K562 (cell line): ENCODE measurements at regions not wholly inside any gene's neighbourhood (a gene's known extent, or its start where the extent isn't known, plus 50 kb on each side); places are given as distances from the start of the nearest gene placed in this dataset.

Experiments
- ATAC-seq: fragments of 200-7000 bp; cut with Tn5 transposase; 3 replicates; pipeline ENCODE4 v1.9.1; 2020; ENCODE audit warnings: moderate library complexity
- BruUV-seq: library from RNA; stranded (reverse); fragments of 400-500 nt; replicated peaks from 2 replicates; lab custom pipeline; 2021; lab: Mats Ljungman, UMichigan
- CTCF ChIA-PET: fragments of 300-600 bp; formaldehyde crosslinking; extraction: SDS; loops from one replicate; lab custom pipeline; 2021; ENCODE audit warnings: low intra/inter-chr PET ratio; lab: Yijun Ruan, JAX
- POLR2A ChIA-PET: fragments of 300-600, 350-650 bp; sonication (Branson Sonifier 250); formaldehyde crosslinking; extraction: SDS; loops from one replicate; lab custom pipeline; 2021; ENCODE audit warnings: antibody characterized with exemption, inconsistent platforms; lab: Yijun Ruan, JAX
- DNase-seq, 4 experiments: peaks; one replicate each; pipeline versions ENCODE4 v3.0.0 to v3.0.0-alpha.2; 2011 to 2018; ENCODE audit warnings: low spot score in 3 of 4, mixed read lengths in 3 of 4; ENCODE audit errors: extremely low read depth in 1 of 4
- FAIRE-seq: peaks from 2 replicates; lab custom pipeline; 2011; peaks lifted over from hg19 to GRCh38; lab: Jason Lieb, UNC
- H2AFZ ChIP-seq: 2 replicates; pipeline ENCODE4 v1.6.0; 2011; ENCODE audit warnings: low read depth, low read length, control low read depth, inconsistent platforms
- H3K27ac ChIP-seq: fragments of 200-600 bp; 3 replicates; pipeline ENCODE4 v1.8.0; 2011; ENCODE audit warnings: low read depth, mild to moderate bottlenecking, control low read depth, inconsistent platforms, low read length, moderate library complexity, mixed read lengths; ENCODE audit errors: extremely low read depth
- H3K27me3 ChIP-seq, 2 experiments: fragments of 300-600 bp in 1 of 2; 2 replicates in 1 of 2; 3 replicates in 1 of 2; pipeline versions ENCODE4 v1.6.0 to v1.8.0; 2011; ENCODE audit warnings: inconsistent platforms in 2 of 2, low read length in 2 of 2, mild to moderate bottlenecking in 1 of 2, mixed read lengths in 1 of 2, moderate library complexity in 1 of 2; ENCODE audit not compliant: control insufficient read depth in 2 of 2, insufficient read depth in 2 of 2
- H3K36me3 ChIP-seq: fragments of 300-600 bp; 3 replicates; pipeline ENCODE4 v1.8.0; 2011; ENCODE audit warnings: mild to moderate bottlenecking, low read length, inconsistent platforms; ENCODE audit not compliant: control insufficient read depth, insufficient read depth
- H3K4me1 ChIP-seq, 2 experiments: fragments of 200-600 bp in 1 of 2; replicated peaks in 1 of 2; 2 replicates in 1 of 2; 3 replicates in 1 of 2; pipeline versions ENCODE4 v1.5.1 to v1.8.0; 2011; ENCODE audit warnings: inconsistent platforms in 2 of 2, low read length in 2 of 2, mild to moderate bottlenecking in 1 of 2, mixed read lengths in 1 of 2, moderate library complexity in 1 of 2; ENCODE audit not compliant: control insufficient read depth in 2 of 2, insufficient read depth in 2 of 2
- H3K4me2 ChIP-seq: 2 replicates; pipeline ENCODE4 v1.6.1; 2011; ENCODE audit warnings: low read length, control low read depth, inconsistent platforms, mixed read lengths; ENCODE audit not compliant: insufficient read depth
- H3K4me3 ChIP-seq: fragments of 200-600 bp; sonication (generic), shearing (Covaris generic); 2 replicates; pipeline ENCODE4 v1.5.1; 2016; ENCODE audit warnings: control low read depth, inconsistent platforms
- H3K79me2 ChIP-seq: fragments of 200-600 bp; 3 replicates; pipeline ENCODE4 v1.8.0; 2011; ENCODE audit warnings: low read length, inconsistent platforms; ENCODE audit not compliant: control insufficient read depth, insufficient read depth
- H3K9ac ChIP-seq, 2 experiments: 2 replicates each; pipeline versions ENCODE4 v1.6.0 to v1.6.1; 2011; ENCODE audit warnings: low read depth in 2 of 2, low read length in 2 of 2, control low read depth in 1 of 2, inconsistent platforms in 1 of 2, mild to moderate bottlenecking in 1 of 2, mixed read lengths in 1 of 2; ENCODE audit not compliant: insufficient read depth in 1 of 2
- H3K9me1 ChIP-seq: one replicate; pipeline ENCODE4 v1.6.0; 2011; ENCODE audit warnings: inconsistent platforms, mild to moderate bottlenecking, low read length, moderate library complexity; ENCODE audit not compliant: control insufficient read depth, insufficient read depth
- H3K9me3 ChIP-seq: replicated peaks from 2 replicates; pipeline ENCODE4 v1.5.1; 2011; ENCODE audit warnings: low read depth, low read length, inconsistent platforms; ENCODE audit not compliant: control insufficient read depth, insufficient read depth
- H4K20me1 ChIP-seq: replicated peaks from 2 replicates; pipeline ENCODE4 v1.6.1; 2011; ENCODE audit warnings: low read length, inconsistent platforms, mixed read lengths; ENCODE audit not compliant: control insufficient read depth, insufficient read depth
- CBX8 ChIP-seq: fragments of 200-600 bp; sonication (generic); IDR thresholded peaks from 2 replicates; pipeline ENCODE4 v1.6.1; 2012; ENCODE audit warnings: borderline replicate concordance, mixed run types, low read depth, mild to moderate bottlenecking, moderate library complexity, mixed read lengths, low read length, control low read depth, inconsistent platforms; ENCODE audit not compliant: poor library complexity, severe bottlenecking; ENCODE audit errors: extremely low read depth
- E2F1 ChIP-seq: sonication (generic); formaldehyde crosslinking; IDR thresholded peaks from 2 replicates; pipeline ENCODE4 v1.8.1; 2023; ENCODE audit warnings: mild to moderate bottlenecking, missing genetic modification reagents, moderate library complexity
- ELF4 ChIP-seq: fragments of 450-650 bp; formaldehyde crosslinking; IDR thresholded peaks from 2 replicates; pipeline ENCODE4 v1.4.0; 2022; ENCODE audit warnings: missing genetic modification characterization
- GABPB2 ChIP-seq: fragments of 250-450 bp; sonication (Bioruptor Pico); conservative IDR thresholded peaks from 2 replicates; pipeline ENCODE4 v1.5.1; 2021; ENCODE audit warnings: mild to moderate bottlenecking
- HMGN3 ChIP-seq: IDR thresholded peaks from 2 replicates; pipeline ENCODE4 v1.6.1; 2011; ENCODE audit warnings: borderline replicate concordance, low read depth, mild to moderate bottlenecking, mixed read lengths, low read length; ENCODE audit not compliant: insufficient read length; ENCODE audit errors: extremely low read depth
- NR3C1 ChIP-seq: sonication (generic); formaldehyde crosslinking; IDR thresholded peaks from 2 replicates; pipeline ENCODE4 v1.8.1; 2022; ENCODE audit warnings: missing genetic modification reagents
- PHB ChIP-seq: fragments of 250-450 bp; sonication (Bioruptor Pico); IDR thresholded peaks from 2 replicates; pipeline ENCODE4 v1.5.0; 2021
- POLR3G ChIP-seq: IDR thresholded peaks from 2 replicates; pipeline ENCODE4 v1.6.1; 2011; ENCODE audit not compliant: insufficient read length, insufficient replicate concordance; ENCODE audit errors: extremely low read depth
- SNRNP70 ChIP-seq: fragments of 200-400 bp; formaldehyde crosslinking; optimal IDR thresholded peaks from 2 replicates; pipeline ENCODE3; 2017; ENCODE audit warnings: low read depth, low read length
- TARDBP ChIP-seq: fragments of 450-650 bp; IDR thresholded peaks from 2 replicates; pipeline ENCODE4 v1.6.1; 2016
- TGIF2 ChIP-seq: sonication (generic); formaldehyde crosslinking; IDR thresholded peaks from 2 replicates; pipeline ENCODE4 v1.8.1; 2022; ENCODE audit warnings: mild to moderate bottlenecking, missing genetic modification reagents, moderate library complexity
- ZNF436 ChIP-seq: fragments of 250-450, 450-650 bp; sonication (Bioruptor Pico); formaldehyde crosslinking; IDR thresholded peaks from 2 replicates; pipeline ENCODE4 v1.7.0; 2020; ENCODE audit warnings: mild to moderate bottlenecking
- ZNF79 ChIP-seq: fragments of 250-450 bp; sonication (Bioruptor Pico); IDR thresholded peaks from 2 replicates; pipeline ENCODE4 v1.4.0; 2020; ENCODE audit warnings: low read depth, mild to moderate bottlenecking, moderate library complexity
- WGBS: fragments of 100-300 bp; shearing (Covaris generic); methylation state at CpG from one replicate; pipeline ENCODE4 v1.1.6; 2016; ENCODE audit warnings: low coverage, mixed read lengths; ENCODE audit not compliant: insufficient coverage; ENCODE audit errors: missing lambda C conversion rate; 5-methylcytosine and 5-hydroxymethylcytosine counted together
- in situ Hi-C: fragments of 300-500 bp; cut with MboI; formaldehyde crosslinking; loops from 4 replicates; pipeline ENCODE4 v1.15.0; 2018; ENCODE audit warnings: inconsistent platforms, mixed read lengths
- intact Hi-C: fragments of 100-400 bp; cut with micrococcal nuclease; formaldehyde crosslinking; loops from 2 replicates; pipeline ENCODE4 v1.14.2; 2022
- TF ChIP-seq, protein P1 (sequence below): fragments of 250-450 bp; sonication (Bioruptor Pico); IDR thresholded peaks from 2 replicates; pipeline ENCODE4 v1.5.0; 2020; ENCODE audit warnings: mild to moderate bottlenecking

- no peak overlapping the region for H3K9ac ChIP-seq
- intact Hi-C loops: no loop called here
- WGBS: 40% methylated on average over 1 of the region's 1 CpG
- ChIA-PET POLR2A (interaction anchor here (0.6 kb wide), 1 partner anchor 40 kb away, joined by 3 read pairs; no protein-coding TSS in a partner anchor), CTCF (no interaction called here)
- H3K36me3 ChIP-seq: no peaks in the 10 kb centered on the region
- no peaks in the 10 kb centered on the region for H3K9me1 ChIP-seq
- no peak overlapping the region for H2AFZ ChIP-seq
- H3K27me3 ChIP-seq: no peaks in the 10 kb centered on the region
- no peaks in the 10 kb centered on the region for H4K20me1 ChIP-seq
- in situ Hi-C loops: no loop called here
- H3K4me2 ChIP-seq: no peak overlapping the region
- H3K79me2 ChIP-seq: no peaks in the 10 kb centered on the region
- H3K9me3 ChIP-seq: no peaks in the 10 kb centered on the region
- H3K4me1 ChIP-seq: no peaks in the 10 kb centered on the region; a peak in 1 of 5 replicates
- H3K27ac ChIP-seq: no peak overlapping the region
- no peak for ATAC-seq
- H3K4me3 ChIP-seq: no peak overlapping the region
- FAIRE-seq: no peak
- DNase-seq: no peak
- no TSS peak for BruUV-seq
- TF ChIP-seq POLR3G: no peak
- TF ChIP-seq TARDBP: no peak
- no peak for TF ChIP-seq TGIF2 (CRISPR knock-in tag)
- TF ChIP-seq, protein P1, sequence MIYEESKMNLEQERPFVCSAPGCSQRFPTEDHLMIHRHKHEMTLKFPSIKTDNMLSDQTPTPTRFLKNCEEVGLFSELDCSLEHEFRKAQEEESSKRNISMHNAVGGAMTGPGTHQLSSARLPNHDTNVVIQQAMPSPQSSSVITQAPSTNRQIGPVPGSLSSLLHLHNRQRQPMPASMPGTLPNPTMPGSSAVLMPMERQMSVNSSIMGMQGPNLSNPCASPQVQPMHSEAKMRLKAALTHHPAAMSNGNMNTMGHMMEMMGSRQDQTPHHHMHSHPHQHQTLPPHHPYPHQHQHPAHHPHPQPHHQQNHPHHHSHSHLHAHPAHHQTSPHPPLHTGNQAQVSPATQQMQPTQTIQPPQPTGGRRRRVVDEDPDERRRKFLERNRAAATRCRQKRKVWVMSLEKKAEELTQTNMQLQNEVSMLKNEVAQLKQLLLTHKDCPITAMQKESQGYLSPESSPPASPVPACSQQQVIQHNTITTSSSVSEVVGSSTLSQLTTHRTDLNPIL (CRISPR knock-in tag): no peak
- no peak for TF ChIP-seq E2F1 (CRISPR knock-in tag)
- TF ChIP-seq CBX8: no peak
- no peak for TF ChIP-seq ELF4 (CRISPR knock-in tag)
- no peak for TF ChIP-seq GABPB2 (CRISPR knock-in tag)
- TF ChIP-seq NR3C1 (CRISPR knock-in tag): no peak
- TF ChIP-seq SNRNP70: no peak
- TF ChIP-seq ZNF79 (CRISPR knock-in tag): no peak
- no peak for TF ChIP-seq HMGN3
- TF ChIP-seq ZNF436: no peak
- no peak for TF ChIP-seq PHB (CRISPR knock-in tag)
Measured at GRCh38 chrX:40971736-40972135, 113.5 kb upstream of the USP9X start.
